Muscle layer of duodenum (tissue), 2 donors: ENCODE measurements at regions not wholly inside any gene's neighbourhood (a gene's known extent, or its start where the extent isn't known, plus 50 kb on each side); places are given as distances from the start of the nearest gene placed in this dataset.

Experiments
- H3K27ac ChIP-seq: one replicate; pipeline ENCODE4 v1.7.0; 2013; ENCODE audit warnings: mild to moderate bottlenecking, low read length
- H3K27me3 ChIP-seq: one replicate; pipeline ENCODE4 v1.7.0; 2013; ENCODE audit warnings: low read depth, mild to moderate bottlenecking, control low read depth, low read length
- H3K36me3 ChIP-seq, 2 donors: one replicate each; pipeline ENCODE4 v1.7.0; 2013; ENCODE audit warnings: low read length in 2 of 2, control low read depth in 1 of 2, mild to moderate bottlenecking in 1 of 2; ENCODE audit not compliant: insufficient read depth in 2 of 2, control insufficient read depth in 1 of 2
- H3K4me1 ChIP-seq, 2 donors: one replicate each; pipeline ENCODE4 v1.7.0; 2013; ENCODE audit warnings: low read length in 2 of 2, mild to moderate bottlenecking in 2 of 2, control low read depth in 1 of 2, moderate library complexity in 1 of 2; ENCODE audit not compliant: insufficient read depth in 2 of 2, control insufficient read depth in 1 of 2
- H3K4me3 ChIP-seq, 2 donors: one replicate each; pipeline ENCODE4 v1.7.0; 2013; ENCODE audit warnings: low read length in 2 of 2, low read depth in 1 of 2, mild to moderate bottlenecking in 1 of 2
- H3K9me3 ChIP-seq, 2 donors: one replicate each; pipeline ENCODE4 v1.7.0; 2013; ENCODE audit warnings: low read length in 2 of 2, control low read depth in 1 of 2, mild to moderate bottlenecking in 1 of 2; ENCODE audit not compliant: control insufficient read depth in 1 of 2
- donor health status: healthy.

DNA sequence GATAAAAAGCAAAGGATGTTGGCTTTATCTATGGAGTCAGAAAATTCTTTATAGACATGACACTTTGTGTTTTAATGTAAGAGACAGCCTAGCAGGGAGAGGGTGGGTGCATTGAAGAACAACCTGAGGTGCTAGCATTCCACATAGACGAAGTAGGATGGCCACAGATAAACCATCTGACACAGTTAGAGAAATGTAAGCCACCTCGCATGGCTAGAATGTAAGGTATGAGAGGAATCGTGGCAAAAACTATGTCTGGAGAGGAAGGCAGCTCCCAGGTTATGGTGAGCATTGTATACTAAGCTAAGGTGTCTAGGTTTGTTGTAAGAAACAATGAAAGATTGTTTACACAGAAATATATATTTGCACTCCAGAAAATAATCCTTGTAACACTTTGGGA lies 194.0 kb upstream of the SLITRK3 start:
- H3K4me1 ChIP-seq, result no peaks in the 10 kb centered on the region
- no peak overlapping the region for H3K4me3 ChIP-seq
- no peaks in the 10 kb centered on the region for H3K27me3 ChIP-seq
- H3K9me3 ChIP-seq, result peaks cover 0 to 2% of the 10 kb centered on the region in 2 donors
- H3K36me3 ChIP-seq, result no peaks in the 10 kb centered on the region
- no peak overlapping the region for H3K27ac ChIP-seq

- H3K4me1 ChIP-seq, result no peaks in the 10 kb centered on the region
- no peak overlapping the region for H3K4me3 ChIP-seq
- H3K36me3 ChIP-seq, result no peaks in the 10 kb centered on the region
- peaks cover 0 to 2% of the 10 kb centered on the region in 2 donors for H3K9me3 ChIP-seq
- H3K27me3 ChIP-seq, result no peaks in the 10 kb centered on the region
- H3K27ac ChIP-seq, result no peak overlapping the region
Measured at GRCh38 chr3:165389653-165390052, 193.5 kb upstream of the SLITRK3 start.

GRCh38 chr3:165389064-165389463 lies 192.9 kb upstream of the SLITRK3 start:
- Histone ChIP-seq H3K4me1 (no peaks in the 10 kb centered on the region), H3K36me3 (no peaks in the 10 kb centered on the region), H3K4me3 (no peak overlapping the region), H3K27ac (no peak overlapping the region), H3K9me3 (peaks cover 0 to 2% of the 10 kb centered on the region in 2 donors), H3K27me3 (no peaks in the 10 kb centered on the region)

DNA sequence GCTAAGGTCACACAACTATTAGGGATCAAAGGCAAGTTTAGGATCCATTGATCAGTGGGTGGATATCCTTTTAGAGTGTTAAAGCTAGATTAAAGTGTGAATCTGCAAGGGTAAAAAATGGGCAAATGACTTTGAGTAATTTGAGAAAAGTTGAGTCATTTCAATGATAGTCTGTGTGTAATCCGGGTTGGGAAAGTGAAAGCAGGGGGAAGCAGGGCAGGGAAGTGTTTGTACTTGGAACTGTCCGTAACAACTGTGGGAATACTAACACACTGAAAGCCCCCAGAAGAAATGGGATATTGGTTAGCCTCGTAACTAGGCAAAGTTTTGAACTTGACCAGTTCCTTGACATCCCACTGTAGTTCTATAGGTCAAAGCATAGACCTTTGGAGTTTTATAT lies 187.2 kb upstream of the SLITRK3 start:
- Histone ChIP-seq H3K36me3 (no peaks in the 10 kb centered on the region), H3K27me3 (no peaks in the 10 kb centered on the region), H3K4me1 (no peaks in the 10 kb centered on the region), H3K4me3 (no peak overlapping the region), H3K27ac (no peak overlapping the region), H3K9me3 (peaks cover 0 to 1% of the 10 kb centered on the region in 2 donors)

GRCh38 chr3:165382672-165383071 lies 186.5 kb upstream of the SLITRK3 start:
- Histone ChIP-seq H3K36me3 (no peaks in the 10 kb centered on the region), H3K27me3 (no peaks in the 10 kb centered on the region), H3K4me3 (no peak overlapping the region), H3K27ac (no peak overlapping the region), H3K9me3 (no peaks in the 10 kb centered on the region), H3K4me1 (no peaks in the 10 kb centered on the region)

- Histone ChIP-seq H3K27ac (no peak overlapping the region), H3K27me3 (no peaks in the 10 kb centered on the region), H3K36me3 (no peaks in the 10 kb centered on the region), H3K4me3 (no peak overlapping the region), H3K9me3 (no peaks in the 10 kb centered on the region), H3K4me1 (no peaks in the 10 kb centered on the region)
Measured at GRCh38 chr3:165378761-165379160, 182.6 kb upstream of the SLITRK3 start.

GRCh38 chr3:165359005-165359404 lies 162.8 kb upstream of the SLITRK3 start:
- H3K9me3 ChIP-seq, result no peaks in the 10 kb centered on the region
- H3K27me3 ChIP-seq, result no peaks in the 10 kb centered on the region
- H3K36me3 ChIP-seq, result no peaks in the 10 kb centered on the region
- no peaks in the 10 kb centered on the region for H3K4me1 ChIP-seq
- H3K27ac ChIP-seq, result no peak overlapping the region
- no peak overlapping the region for H3K4me3 ChIP-seq

DNA sequence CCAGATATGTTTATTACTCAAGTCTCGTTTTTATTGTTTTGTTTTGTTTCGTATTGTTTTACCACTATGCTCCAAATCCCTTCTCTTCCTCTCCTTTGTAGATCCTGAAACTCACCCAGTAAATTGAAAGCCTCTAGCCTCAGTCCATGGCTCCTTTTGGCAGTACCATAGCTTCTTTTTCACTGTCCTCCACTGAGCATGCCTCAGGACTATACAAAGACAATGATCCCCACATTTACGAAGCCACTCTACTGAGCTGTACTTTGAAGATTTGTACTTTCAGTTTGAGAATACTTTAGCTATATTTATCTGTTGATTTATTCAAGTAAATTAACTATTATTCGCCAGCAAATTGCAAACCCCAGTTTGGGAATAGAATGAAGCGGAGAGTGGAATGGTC lies 159.1 kb upstream of the SLITRK3 start:
- Histone ChIP-seq H3K27me3 (no peaks in the 10 kb centered on the region), H3K9me3 (no peaks in the 10 kb centered on the region), H3K27ac (no peak overlapping the region), H3K4me3 (no peak overlapping the region), H3K36me3 (no peaks in the 10 kb centered on the region), H3K4me1 (no peaks in the 10 kb centered on the region)

- H3K27ac ChIP-seq, result no peak overlapping the region
- H3K4me3 ChIP-seq, result no peak overlapping the region
- H3K9me3 ChIP-seq, result no peaks in the 10 kb centered on the region
- H3K27me3 ChIP-seq, result no peaks in the 10 kb centered on the region
- H3K4me1 ChIP-seq, result no peaks in the 10 kb centered on the region
- H3K36me3 ChIP-seq, result no peaks in the 10 kb centered on the region
Measured at GRCh38 chr3:165347526-165347925, 151.3 kb upstream of the SLITRK3 start.

- no peaks in the 10 kb centered on the region for H3K4me1 ChIP-seq
- H3K27me3 ChIP-seq, result no peaks in the 10 kb centered on the region
- no peak overlapping the region for H3K27ac ChIP-seq
Measured at GRCh38 chr3:165346503-165346902, 150.3 kb upstream of the SLITRK3 start.

DNA sequence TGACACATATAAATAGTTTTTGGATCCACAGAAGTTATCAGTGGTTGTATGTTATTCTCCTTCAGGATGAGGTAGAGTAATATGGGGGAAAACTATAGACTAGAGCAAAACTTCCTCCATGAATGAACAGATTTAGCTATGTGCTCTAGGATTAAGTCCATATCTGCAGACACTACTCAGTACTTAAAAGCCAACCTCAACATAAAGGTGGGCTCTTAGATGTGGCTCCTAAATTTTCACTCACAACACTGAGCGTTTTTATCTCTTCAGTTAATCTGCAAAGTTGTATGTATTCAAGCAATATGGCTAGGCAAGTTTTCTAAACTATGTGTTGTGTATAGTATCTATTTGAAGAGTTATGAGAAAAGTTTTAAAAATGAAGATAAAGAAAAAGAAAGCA lies 147.0 kb upstream of the SLITRK3 start:
- Histone ChIP-seq H3K27me3 (no peaks in the 10 kb centered on the region), H3K27ac (no peak overlapping the region), H3K4me3 (no peak overlapping the region), H3K36me3 (no peaks in the 10 kb centered on the region), H3K9me3 (no peaks in the 10 kb centered on the region), H3K4me1 (no peaks in the 10 kb centered on the region)

More at GRCh38 chr3:165346503-165346902, 150.3 kb upstream of the SLITRK3 start:
- Histone ChIP-seq H3K36me3 (no peaks in the 10 kb centered on the region), H3K9me3 (no peaks in the 10 kb centered on the region), H3K4me3 (no peak overlapping the region)

- no peaks in the 10 kb centered on the region for H3K4me1 ChIP-seq
- H3K4me3 ChIP-seq, result no peak overlapping the region
- H3K9me3 ChIP-seq, result no peaks in the 10 kb centered on the region
- no peaks in the 10 kb centered on the region for H3K36me3 ChIP-seq
- no peak overlapping the region for H3K27ac ChIP-seq
- H3K27me3 ChIP-seq, result no peaks in the 10 kb centered on the region
Measured at GRCh38 chr3:165339753-165340152, 143.6 kb upstream of the SLITRK3 start.
